HCT116 (cell line): ENCODE measurements at regions not wholly inside any gene's neighbourhood (a gene's known extent, or its start where the extent isn't known, plus 50 kb on each side); places are given as distances from the start of the nearest gene placed in this dataset.

Experiments
- ATAC-seq: fragments of 200-7000 bp; cut with Tn5 transposase; 2 replicates; pipeline ENCODE4 v1.9.1; 2020; ENCODE audit warnings: mild to moderate bottlenecking, moderate library complexity
- BruUV-seq: library from RNA; stranded (reverse); fragments of 400-500 nt; replicated peaks from 2 replicates; lab custom pipeline; 2021; lab: Mats Ljungman, UMichigan
- CTCF ChIA-PET: fragments of 300-600 bp; sonication (Branson Sonifier 250); formaldehyde crosslinking; loops from one replicate; lab custom pipeline; 2021; ENCODE audit warnings: antibody characterized with exemption; lab: Charles Lee
- POLR2A ChIA-PET: fragments of 300-600, 350-600 bp; sonication (Branson Sonifier 250); formaldehyde crosslinking; loops from one replicate; lab custom pipeline; 2021; ENCODE audit warnings: antibody characterized with exemption; lab: Charles Lee
- RAD21 ChIA-PET, 2 experiments: fragments of 300-600 bp; sonication (Branson Sonifier 250); formaldehyde crosslinking; loops; one replicate each; lab custom pipeline; 2023; ENCODE audit warnings: low total read pairs in 2 of 2; ENCODE audit not compliant: uncharacterized antibody in 2 of 2, unreplicated experiment in 2 of 2, low non-redundant PET in 1 of 2; lab: Charles Lee
- DNase-seq: peaks from one replicate; pipeline ENCODE4 v3.0.0-alpha.2; 2010; ENCODE audit warnings: low read depth, low spot score
- H2AFZ ChIP-seq: fragments of 200-600 bp; shearing (Covaris generic), sonication (generic); 2 replicates; pipeline ENCODE4 v1.6.1; 2017; ENCODE audit warnings: low read depth, mixed run types, mixed read lengths, antibody characterized with exemption, low read length; ENCODE audit not compliant: poor library complexity, severe bottlenecking
- H3K27ac ChIP-seq: 2 replicates; pipeline ENCODE4 v1.5.1; 2012; ENCODE audit warnings: low read depth, low read length
- H3K27me3 ChIP-seq: fragments of 200-600 bp; sonication (generic); 2 replicates; pipeline ENCODE4 v1.6.1; 2016; ENCODE audit warnings: mixed run types, low read length, mixed read lengths; ENCODE audit not compliant: insufficient read depth
- H3K36me3 ChIP-seq, 2 experiments: fragments of 200-500 bp in 1 of 2; fragments of 200-600 bp in 1 of 2; sonication (Bioruptor generic) in 1 of 2; sonication (generic) in 1 of 2; 2 replicates each; pipeline versions ENCODE4 v1.5.1 to v1.6.1; 2014 to 2016; ENCODE audit warnings: low read length in 2 of 2, inconsistent platforms in 1 of 2, mixed read lengths in 1 of 2, mixed run types in 1 of 2; ENCODE audit not compliant: insufficient read depth in 2 of 2, control insufficient read depth in 1 of 2
- H3K4me1 ChIP-seq, 2 experiments: fragments of 200-600 bp in 1 of 2; sonication (generic) in 1 of 2; 2 replicates each; pipeline versions ENCODE4 v1.5.1 to v1.6.1; 2012 to 2017; ENCODE audit warnings: low read length in 2 of 2, inconsistent platforms in 1 of 2, mild to moderate bottlenecking in 1 of 2, mixed read lengths in 1 of 2, mixed run types in 1 of 2, moderate library complexity in 1 of 2; ENCODE audit not compliant: insufficient read depth in 2 of 2, control insufficient read depth in 1 of 2
- H3K4me2 ChIP-seq: fragments of 200-600 bp; sonication (generic); 2 replicates; pipeline ENCODE4 v1.6.1; 2017; ENCODE audit warnings: mixed run types, low read length, mixed read lengths
- H3K4me3 ChIP-seq, 2 experiments: fragments of 200-600 bp in 1 of 2; sonication (generic) in 1 of 2; replicated peaks in 1 of 2; 2 replicates each; pipeline ENCODE4 v1.5.1; 2011 to 2016; ENCODE audit warnings: low read length in 2 of 2, control low read depth in 1 of 2, low read depth in 1 of 2, mild to moderate bottlenecking in 1 of 2, mixed read lengths in 1 of 2, mixed run types in 1 of 2
- H3K79me2 ChIP-seq: fragments of 200-600 bp; sonication (generic); 2 replicates; pipeline ENCODE4 v1.6.1; 2017; ENCODE audit warnings: mild to moderate bottlenecking, mixed run types, low read length, moderate library complexity, mixed read lengths; ENCODE audit not compliant: insufficient read depth
- H3K9ac ChIP-seq: fragments of 200-600 bp; sonication (generic); 2 replicates; pipeline ENCODE4 v1.6.1; 2016; ENCODE audit warnings: low read length, mixed read lengths
- H3K9me2 ChIP-seq: fragments of 200-600 bp; sonication (generic), shearing (Covaris generic); 2 replicates; pipeline ENCODE4 v1.6.1; 2017; ENCODE audit warnings: mixed run types, mild to moderate bottlenecking, moderate library complexity; ENCODE audit not compliant: insufficient read depth
- H3K9me3 ChIP-seq, 2 experiments: fragments of 200-500 bp in 1 of 2; fragments of 200-600 bp in 1 of 2; sonication (Bioruptor generic) in 1 of 2; sonication (generic) in 1 of 2; 2 replicates each; pipeline ENCODE4 v1.6.1; 2014 to 2017; ENCODE audit warnings: low read length in 2 of 2, mixed read lengths in 2 of 2, inconsistent platforms in 1 of 2, low read depth in 1 of 2, mild to moderate bottlenecking in 1 of 2, mixed run types in 1 of 2, moderate library complexity in 1 of 2; ENCODE audit not compliant: control insufficient read depth in 1 of 2, insufficient read depth in 1 of 2
- H4K20me1 ChIP-seq: fragments of 200-600 bp; sonication (generic), shearing (Covaris generic); 2 replicates; pipeline ENCODE4 v1.6.1; 2017; ENCODE audit warnings: mixed run types, mild to moderate bottlenecking, moderate library complexity; ENCODE audit not compliant: insufficient read depth
- CBX3 ChIP-seq: IDR thresholded peaks from 2 replicates; pipeline ENCODE4 v1.6.1; 2012; ENCODE audit warnings: low read depth
- CEBPB ChIP-seq: IDR thresholded peaks from 2 replicates; pipeline ENCODE4 v1.6.1; 2012; ENCODE audit warnings: low read depth
- EGR1 ChIP-seq: IDR thresholded peaks from 2 replicates; pipeline ENCODE4 v1.6.1; 2012; ENCODE audit warnings: low read depth
- ELF1 ChIP-seq: IDR thresholded peaks from 2 replicates; pipeline ENCODE4 v1.6.1; 2012; ENCODE audit warnings: low read depth, borderline replicate concordance
- FOSL1 ChIP-seq: IDR thresholded peaks from 2 replicates; pipeline ENCODE4 v1.6.1; 2012; ENCODE audit warnings: low read depth
- POLR2A ChIP-seq: IDR thresholded peaks from 2 replicates; pipeline ENCODE4 v1.7.0; 2011; ENCODE audit warnings: borderline replicate concordance; ENCODE audit not compliant: insufficient read depth, insufficient read length; ENCODE audit errors: extremely low read depth
- REST ChIP-seq: IDR thresholded peaks from 2 replicates; pipeline ENCODE4 v1.6.1; 2012; ENCODE audit warnings: low read depth
- SIN3A ChIP-seq: IDR thresholded peaks from 2 replicates; pipeline ENCODE4 v1.6.1; 2012; ENCODE audit warnings: low read depth
- SP1 ChIP-seq: IDR thresholded peaks from 2 replicates; pipeline ENCODE4 v1.6.1; 2012; ENCODE audit warnings: low read depth
- SRF ChIP-seq: IDR thresholded peaks from 2 replicates; pipeline ENCODE4 v1.6.1; 2012; ENCODE audit warnings: low read depth
- YY1 ChIP-seq: IDR thresholded peaks from 2 replicates; pipeline ENCODE4 v1.6.1; 2011; ENCODE audit warnings: low read length, low read depth, moderate library complexity, mild to moderate bottlenecking; ENCODE audit not compliant: insufficient replicate concordance; ENCODE audit errors: extremely low read depth
- intact Hi-C: fragments of 100-400 bp; cut with micrococcal nuclease; formaldehyde crosslinking; loops from 2 replicates; pipeline ENCODE4 v1.10.0; 2022
- TF ChIP-seq, protein P1 (sequence below): IDR thresholded peaks from 2 replicates; pipeline ENCODE4 v1.6.1; 2012
- TF ChIP-seq, protein P2 (sequence below): IDR thresholded peaks from 2 replicates; pipeline ENCODE4 v1.6.1; 2012

DNA sequence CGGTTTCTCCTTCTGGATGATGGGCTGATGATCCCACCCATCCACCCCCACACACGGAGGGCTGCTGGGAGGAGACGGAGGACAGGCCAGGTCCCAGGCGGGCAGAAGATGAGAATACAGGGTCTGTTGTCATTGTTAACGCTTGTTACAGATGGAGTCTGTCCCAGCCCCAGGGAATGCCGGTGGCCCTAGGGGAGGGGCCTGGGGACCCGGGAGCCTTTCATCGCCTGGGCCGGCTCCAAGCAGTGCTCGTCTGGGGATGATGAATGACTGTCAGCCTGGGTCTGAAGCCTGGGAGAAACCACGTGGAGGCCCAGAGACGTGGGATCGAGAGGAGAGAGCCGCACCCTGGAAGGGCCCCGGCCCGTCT is 69.2 kb downstream of the UNCX start:
- CTCF ChIA-PET: no interaction called here
- POLR2A ChIA-PET: no interaction called here
- intact Hi-C loops: no loop called here
- no peaks in the 10 kb centered on the region for H3K9me3 ChIP-seq
- BruUV-seq: no TSS peak
- H3K9me2 ChIP-seq: no peaks in the 10 kb centered on the region
- H3K4me1 ChIP-seq: no peaks in the 10 kb centered on the region
- H3K36me3 ChIP-seq: no peaks in the 10 kb centered on the region
- no peak overlapping the region for H2AFZ ChIP-seq
- TF ChIP-seq CEBPB: no peak
- TF ChIP-seq, protein P1, sequence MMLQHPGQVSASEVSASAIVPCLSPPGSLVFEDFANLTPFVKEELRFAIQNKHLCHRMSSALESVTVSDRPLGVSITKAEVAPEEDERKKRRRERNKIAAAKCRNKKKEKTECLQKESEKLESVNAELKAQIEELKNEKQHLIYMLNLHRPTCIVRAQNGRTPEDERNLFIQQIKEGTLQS: no peak
- TF ChIP-seq SRF: no peak
- no peak for TF ChIP-seq SIN3A
- TF ChIP-seq EGR1: no peak
- TF ChIP-seq FOSL1: no peak
- no peak for TF ChIP-seq YY1
- TF ChIP-seq POLR2A: no peak
- TF ChIP-seq, all 23 proteins: peak for 0
- no peak overlapping the region for H3K4me2 ChIP-seq
- DNase-seq: no peak
- no peak overlapping the region for H3K27ac ChIP-seq
- no peak overlapping the region for H3K4me3 ChIP-seq
- H3K27me3 ChIP-seq: no peaks in the 10 kb centered on the region
- H4K20me1 ChIP-seq: no peaks in the 10 kb centered on the region
- no peak for ATAC-seq
- no peaks in the 10 kb centered on the region for H3K79me2 ChIP-seq
- RAD21 ChIA-PET: no interaction called here
- H3K9ac ChIP-seq: no peak overlapping the region

DNA sequence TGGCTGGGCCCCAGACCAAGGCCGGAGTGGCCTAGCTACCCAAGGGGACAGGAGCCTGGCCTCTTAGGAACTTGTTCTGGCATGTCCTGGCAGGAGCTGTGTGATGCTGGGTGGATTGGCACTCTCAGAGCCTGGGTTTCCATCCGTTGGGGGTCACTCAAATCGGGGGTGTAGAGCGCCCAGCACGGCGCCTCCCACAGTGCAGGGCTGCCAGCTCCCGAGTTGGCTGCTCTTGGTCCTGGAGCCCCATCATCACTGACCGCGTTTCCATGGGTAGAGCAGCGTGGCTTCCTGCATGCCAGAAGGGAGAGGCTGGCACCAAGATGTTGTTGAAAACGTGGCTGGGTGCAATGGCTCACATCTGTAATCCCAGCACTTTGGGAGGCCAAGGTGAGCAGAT is 70.3 kb downstream of the UNCX start:
- no peak for ATAC-seq

More for the DNA sequence above, 70.3 kb downstream of the UNCX start:
- Histone ChIP-seq H3K79me2 (no peaks in the 10 kb centered on the region), H3K9me2 (no peaks in the 10 kb centered on the region), H3K27me3 (no peaks in the 10 kb centered on the region), H3K9me3 (no peaks in the 10 kb centered on the region), H3K4me3 (no peak overlapping the region), H4K20me1 (no peaks in the 10 kb centered on the region), H3K4me1 (no peaks in the 10 kb centered on the region), H3K9ac (no peak overlapping the region), H3K36me3 (no peaks in the 10 kb centered on the region), H2AFZ (no peak overlapping the region), H3K27ac (no peak overlapping the region), H3K4me2 (no peak overlapping the region)
- no peak for TF ChIP-seq EGR1
- no peak for TF ChIP-seq SIN3A
- TF ChIP-seq, protein P2, sequence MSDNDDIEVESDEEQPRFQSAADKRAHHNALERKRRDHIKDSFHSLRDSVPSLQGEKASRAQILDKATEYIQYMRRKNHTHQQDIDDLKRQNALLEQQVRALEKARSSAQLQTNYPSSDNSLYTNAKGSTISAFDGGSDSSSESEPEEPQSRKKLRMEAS: no peak
- no peak for TF ChIP-seq ELF1
- TF ChIP-seq REST: no peak
- no peak for TF ChIP-seq SP1
- no peak for TF ChIP-seq CEBPB
- no peak for TF ChIP-seq CBX3
- no peak for DNase-seq
- ChIA-PET RAD21 (no interaction called here), CTCF (interaction anchor here (0.7 kb wide), 1 partner anchor 63 kb away, joined by 4 read pairs; no protein-coding TSS in a partner anchor), POLR2A (no interaction called here)
- BruUV-seq: no TSS peak
- intact Hi-C loops: no loop called here
